Adrenal gland (tissue), 5 donors: ENCODE measurements at regions not wholly inside any gene's neighbourhood (a gene's known extent, or its start where the extent isn't known, plus 50 kb on each side); places are given as distances from the start of the nearest gene placed in this dataset.

Experiments used
- POLR2A ChIP-seq, 2 donors: fragments of 450-650 bp; IDR thresholded peaks; one replicate each; pipeline ENCODE4 v1.6.1; 2017; ENCODE audit warnings: antibody characterized with exemption in 2 of 2, mild to moderate bottlenecking in 2 of 2, moderate library complexity in 1 of 2
- TF ChIP-seq, protein P1 (sequence below), 6 experiments: fragments of 450-650 bp in 4 of 6; fragments of 200-600 bp in 2 of 6; sonication (generic) in 1 of 6; IDR thresholded peaks; 1 replicate in 5 of 6; 2 replicates in 1 of 6; pipeline versions ENCODE4 v1.5.1 to v1.8.0; 2016 to 2021; ENCODE audit warnings: antibody characterized with exemption in 6 of 6, mild to moderate bottlenecking in 2 of 6, moderate library complexity in 1 of 6
- donor health status: DM: no; HTN: no; CAD: no.

DNA sequence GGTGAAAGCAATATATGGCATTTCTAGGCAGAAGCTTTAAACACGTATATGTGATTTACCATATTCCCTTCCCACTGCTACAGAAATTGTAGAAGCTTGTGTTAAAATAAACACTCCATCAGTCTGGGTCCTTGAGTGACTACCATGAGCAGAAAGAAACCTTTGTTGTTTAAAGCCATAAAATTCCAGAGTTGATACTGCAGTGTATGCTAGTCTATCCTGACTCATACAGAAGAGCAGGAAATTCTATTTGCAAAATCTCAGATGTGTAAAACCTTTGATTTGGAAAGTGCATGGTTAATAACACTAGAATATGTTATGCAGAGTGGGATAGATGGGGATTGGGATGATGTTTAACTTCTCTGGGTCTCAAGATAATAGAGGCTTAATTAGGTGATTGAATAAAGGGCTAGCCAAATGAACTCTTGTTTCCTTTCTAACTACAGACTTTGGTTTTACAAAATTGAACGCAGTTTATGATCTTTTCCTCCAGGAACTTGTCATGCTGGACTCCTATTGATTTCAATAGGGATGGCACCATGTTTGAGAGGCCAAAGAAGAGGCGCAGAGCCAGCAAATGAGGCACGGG, 282.7 kb upstream of the VLDLR start:
- TF ChIP-seq, protein P1, sequence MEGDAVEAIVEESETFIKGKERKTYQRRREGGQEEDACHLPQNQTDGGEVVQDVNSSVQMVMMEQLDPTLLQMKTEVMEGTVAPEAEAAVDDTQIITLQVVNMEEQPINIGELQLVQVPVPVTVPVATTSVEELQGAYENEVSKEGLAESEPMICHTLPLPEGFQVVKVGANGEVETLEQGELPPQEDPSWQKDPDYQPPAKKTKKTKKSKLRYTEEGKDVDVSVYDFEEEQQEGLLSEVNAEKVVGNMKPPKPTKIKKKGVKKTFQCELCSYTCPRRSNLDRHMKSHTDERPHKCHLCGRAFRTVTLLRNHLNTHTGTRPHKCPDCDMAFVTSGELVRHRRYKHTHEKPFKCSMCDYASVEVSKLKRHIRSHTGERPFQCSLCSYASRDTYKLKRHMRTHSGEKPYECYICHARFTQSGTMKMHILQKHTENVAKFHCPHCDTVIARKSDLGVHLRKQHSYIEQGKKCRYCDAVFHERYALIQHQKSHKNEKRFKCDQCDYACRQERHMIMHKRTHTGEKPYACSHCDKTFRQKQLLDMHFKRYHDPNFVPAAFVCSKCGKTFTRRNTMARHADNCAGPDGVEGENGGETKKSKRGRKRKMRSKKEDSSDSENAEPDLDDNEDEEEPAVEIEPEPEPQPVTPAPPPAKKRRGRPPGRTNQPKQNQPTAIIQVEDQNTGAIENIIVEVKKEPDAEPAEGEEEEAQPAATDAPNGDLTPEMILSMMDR (IDR thresholded peaks at IDR 0.05), result no peak
- no peak for TF ChIP-seq POLR2A (IDR thresholded peaks at IDR 0.05)
